NCI-H2171 (cell line): ENCODE measurements at regions not wholly inside any gene's neighbourhood (a gene's known extent, or its start where the extent isn't known, plus 50 kb on each side); places are given as distances from the start of the nearest gene placed in this dataset.
A peak's percentile ranks its signal among the peaks of the same experiment; 100 is the strongest.

Experiments
- DNase-seq: peaks from one replicate; lab custom pipeline; 2025; lab: John Stamatoyannopoulos, UW

DNA sequence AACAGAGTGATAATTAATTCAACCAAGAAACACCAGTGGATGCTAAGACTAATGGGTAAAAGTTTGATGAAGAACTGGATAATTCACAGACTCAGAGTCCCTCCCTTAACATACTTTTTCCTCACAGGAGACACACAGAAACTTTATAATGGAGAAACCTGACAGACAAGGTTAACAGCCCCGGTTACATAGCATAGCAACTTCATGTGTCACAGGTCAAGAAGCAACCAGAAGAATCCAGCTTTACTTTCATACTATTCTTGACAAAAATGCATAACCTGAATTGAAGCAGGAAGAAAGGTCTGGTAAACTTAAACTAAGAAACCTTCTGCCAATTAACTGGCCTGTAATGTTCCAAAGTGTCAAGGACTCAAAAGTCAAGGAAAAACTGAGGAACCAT lies 375.9 kb downstream of the RNF144B start:
- DNase-seq = no peak

GRCh38 chr6:18784794-18785193 lies 397.6 kb downstream of the RNF144B start:
- no peak for DNase-seq

- no peak for DNase-seq
Measured at GRCh38 chr6:18785810-18786490, 398.8 kb downstream of the RNF144B start.

GRCh38 chr6:18792866-18793265 lies 405.7 kb downstream of the RNF144B start:
- no peak for DNase-seq

DNA sequence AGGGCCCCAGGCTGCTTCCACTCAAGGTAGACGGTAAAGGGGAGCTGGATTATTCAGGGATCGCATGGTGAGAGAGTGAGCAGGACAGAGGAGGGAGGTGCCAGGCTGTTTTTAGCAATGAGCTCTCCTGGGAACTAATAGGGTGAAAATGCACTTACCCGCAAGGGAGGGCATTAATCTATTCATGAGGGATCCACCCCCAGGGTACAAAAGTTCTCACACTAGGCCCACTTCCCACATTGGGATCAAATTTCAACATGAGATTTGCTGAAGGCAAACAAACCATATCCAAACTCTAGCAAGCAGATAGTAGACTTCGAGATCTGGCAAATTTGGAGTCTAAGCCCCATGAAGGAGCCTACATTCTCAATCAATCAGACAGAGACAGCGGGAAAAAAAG lies 408.6 kb downstream of the RNF144B start:
- DNase-seq = no peak

DNA sequence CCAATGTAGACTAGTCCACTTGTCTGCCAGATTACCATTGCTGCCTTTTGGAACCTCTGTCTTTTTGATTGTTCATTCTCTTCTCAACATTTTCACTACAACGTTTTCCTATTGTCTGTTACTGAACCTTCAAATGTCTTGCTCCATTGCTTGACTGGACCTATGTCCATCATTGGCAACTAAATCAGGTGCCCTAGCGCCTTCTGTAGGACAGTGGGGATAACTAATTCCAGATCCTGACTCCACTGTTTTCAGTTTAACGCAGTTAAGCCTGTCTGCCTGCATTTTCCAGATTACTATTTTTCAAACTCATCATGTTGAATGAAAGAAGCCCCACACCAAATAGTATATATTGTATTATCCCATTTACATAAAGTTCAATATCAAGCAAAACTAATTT lies 433.6 kb downstream of the RNF144B start:
- DNase-seq = no peak

- no peak for DNase-seq
Measured at GRCh38 chr6:18823782-18824386, 436.7 kb downstream of the RNF144B start.

GRCh38 chr6:18829272-18829870 lies 442.2 kb downstream of the RNF144B start:
- DNase-seq = peak; percentile 53

GRCh38 chr6:18835976-18836375 lies 448.8 kb downstream of the RNF144B start:
- DNase-seq = no peak

DNA sequence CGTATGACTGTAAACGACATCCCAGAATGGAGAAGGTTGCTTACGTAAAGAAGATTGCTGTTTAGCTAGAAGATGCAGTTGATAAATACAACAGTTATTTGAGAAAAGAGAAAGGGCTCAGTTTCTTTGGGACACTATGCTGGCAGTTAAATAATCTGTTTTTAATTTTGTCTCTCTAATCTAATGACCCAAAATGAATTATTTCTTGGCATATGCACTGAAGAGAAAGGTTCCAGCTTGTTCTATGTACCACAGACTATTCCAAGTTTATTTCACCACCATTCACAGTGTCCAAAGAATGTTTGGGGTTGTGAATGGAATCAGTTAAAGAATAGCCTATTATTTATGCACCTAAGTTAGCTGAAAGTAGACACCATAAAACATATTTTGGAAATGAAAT lies 449.9 kb downstream of the RNF144B start:
- no peak for DNase-seq

GRCh38 chr6:18842534-18842933 lies 455.4 kb downstream of the RNF144B start:
- DNase-seq = peak; percentile 62

DNA sequence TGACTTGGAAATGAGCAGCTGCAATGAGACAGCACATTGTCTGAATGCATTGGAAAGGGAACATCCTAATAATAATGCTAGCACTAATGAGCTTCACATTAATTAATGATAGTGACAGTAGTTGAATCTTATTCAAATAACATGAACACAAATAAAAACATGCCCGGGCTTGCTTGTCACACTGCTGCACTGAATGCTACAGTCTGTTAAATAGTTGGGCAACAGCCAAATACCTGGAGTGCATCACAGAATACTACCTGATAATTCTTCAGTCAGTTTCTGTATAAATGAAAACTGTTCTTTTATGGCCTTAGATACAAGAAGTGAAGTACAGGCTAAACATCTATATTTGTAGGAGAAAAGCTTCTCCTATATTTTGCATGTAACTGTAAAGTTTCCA lies 458.7 kb downstream of the RNF144B start:
- peak; percentile 66 for DNase-seq

- no peak for DNase-seq
Measured at GRCh38 chr6:18846327-18846726, 459.2 kb downstream of the RNF144B start.

GRCh38 chr6:18861204-18861603 lies 474.1 kb downstream of the RNF144B start:
- DNase-seq = peak; percentile 86

- DNase-seq = no peak
Measured at GRCh38 chr6:18883268-18883667, 496.1 kb downstream of the RNF144B start.

DNA sequence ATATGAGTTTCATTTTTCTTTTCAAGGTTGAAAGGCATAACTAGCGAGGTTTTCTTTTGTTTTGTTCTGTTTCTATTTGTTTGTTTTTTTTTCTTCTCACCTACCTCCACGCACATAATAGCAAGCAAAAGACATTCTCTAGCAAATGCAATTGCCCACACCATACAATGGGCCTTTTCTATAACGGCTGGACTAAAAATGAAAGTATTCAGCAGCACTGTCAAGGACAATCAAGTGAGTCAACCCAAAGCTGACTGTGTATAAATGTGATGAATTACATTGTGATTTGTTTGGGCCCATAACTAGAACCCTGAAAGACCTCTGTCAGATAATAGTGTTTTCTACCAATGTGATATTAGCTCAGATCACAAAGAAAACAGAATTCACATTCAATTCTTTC lies 496.7 kb downstream of the RNF144B start:
- no peak for DNase-seq

DNA sequence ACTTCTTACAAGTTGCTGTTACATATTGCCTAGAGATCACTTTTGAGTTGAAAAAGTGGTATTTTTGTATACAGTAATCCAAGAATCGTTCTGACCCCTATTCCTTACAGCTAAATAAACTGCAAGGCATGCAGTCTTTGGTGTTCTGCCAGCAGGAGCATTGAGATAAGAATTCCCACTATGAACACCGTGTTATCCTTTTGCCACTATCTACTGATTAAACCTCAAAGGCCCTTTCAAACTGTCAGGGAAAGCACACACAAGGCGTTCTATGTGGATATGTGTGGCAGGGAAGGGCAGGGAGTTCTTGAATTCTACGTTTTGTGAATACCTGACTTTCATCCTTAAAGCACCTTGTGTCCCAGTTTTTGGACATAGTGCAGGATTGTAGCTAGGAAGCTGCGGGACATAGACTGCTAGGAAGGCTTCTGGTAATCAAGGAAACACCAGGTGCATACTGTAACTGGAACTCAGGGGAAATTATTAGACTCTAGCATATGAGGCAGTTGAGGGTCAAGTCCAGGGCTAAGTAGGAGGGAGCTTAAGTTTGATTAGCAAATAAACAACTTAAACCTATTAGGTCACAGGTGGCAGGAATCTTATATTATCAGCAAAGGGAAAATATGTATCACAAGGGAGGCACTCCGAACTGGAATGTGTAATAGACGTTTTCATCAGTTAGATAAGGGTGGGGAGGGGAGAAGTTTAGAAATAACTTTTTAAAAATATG lies 506.6 kb downstream of the RNF144B start:
- DNase-seq = no peak

DNA sequence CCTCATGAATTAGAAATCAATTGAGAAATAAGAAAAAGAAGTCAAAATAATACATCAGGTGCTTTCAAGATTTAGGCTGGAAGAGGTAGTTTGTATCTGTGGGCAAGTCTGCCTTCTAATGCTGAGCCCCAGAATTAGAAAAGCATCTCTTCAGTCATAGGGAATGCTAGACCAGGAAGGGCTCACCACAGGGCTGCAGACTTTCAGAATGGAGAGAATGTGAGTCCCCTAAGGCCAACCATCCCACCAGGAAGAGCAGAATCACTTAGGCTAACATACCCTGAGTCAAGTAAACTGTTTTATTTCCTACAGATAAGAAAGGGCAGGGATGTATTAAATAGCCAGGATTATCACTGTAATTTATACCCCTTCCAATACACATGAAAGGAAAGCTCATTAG lies 510.2 kb downstream of the RNF144B start:
- DNase-seq = no peak

- no peak for DNase-seq
Measured at GRCh38 chr6:18904681-18905080, 517.5 kb downstream of the RNF144B start.

DNA sequence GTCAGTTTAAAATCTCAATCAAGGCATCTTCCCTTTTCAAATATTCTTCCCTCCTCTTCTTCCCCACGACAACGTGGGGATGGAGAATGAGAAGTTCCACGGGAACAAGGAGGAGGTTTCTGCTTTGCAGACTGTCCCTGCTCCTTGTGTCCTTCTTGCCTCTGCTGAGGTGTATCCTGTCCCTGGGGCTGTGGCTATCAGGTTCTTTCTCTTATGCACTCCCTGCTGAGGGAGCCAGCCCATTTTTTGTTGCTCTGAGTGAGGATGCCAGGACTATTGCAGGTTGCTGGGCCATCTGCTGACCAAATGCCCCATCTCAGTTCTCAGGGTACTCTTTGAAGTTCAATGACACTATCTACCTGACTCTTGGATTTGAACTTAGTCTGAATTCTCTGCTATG lies 533.6 kb downstream of the RNF144B start:
- no peak for DNase-seq

DNA sequence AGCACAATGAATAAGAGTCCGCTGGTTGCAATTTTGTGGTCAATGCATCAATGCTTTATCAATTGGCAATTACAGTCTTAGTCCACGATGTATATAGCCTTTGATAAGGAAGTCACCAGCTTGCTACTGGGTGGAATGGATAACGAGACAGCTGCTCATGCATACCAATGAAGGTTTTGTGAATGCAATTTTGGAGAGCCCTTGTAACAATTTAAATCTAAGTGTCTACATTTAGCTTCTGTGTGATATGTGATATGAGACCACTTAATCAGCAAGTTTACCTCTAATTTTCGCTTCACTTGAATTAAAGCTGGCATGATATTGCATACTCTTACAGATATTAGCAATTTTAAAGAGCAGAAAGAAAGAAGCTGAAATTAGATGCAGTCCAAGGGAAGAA lies 543.9 kb downstream of the RNF144B start:
- peak; percentile 22 for DNase-seq

DNA sequence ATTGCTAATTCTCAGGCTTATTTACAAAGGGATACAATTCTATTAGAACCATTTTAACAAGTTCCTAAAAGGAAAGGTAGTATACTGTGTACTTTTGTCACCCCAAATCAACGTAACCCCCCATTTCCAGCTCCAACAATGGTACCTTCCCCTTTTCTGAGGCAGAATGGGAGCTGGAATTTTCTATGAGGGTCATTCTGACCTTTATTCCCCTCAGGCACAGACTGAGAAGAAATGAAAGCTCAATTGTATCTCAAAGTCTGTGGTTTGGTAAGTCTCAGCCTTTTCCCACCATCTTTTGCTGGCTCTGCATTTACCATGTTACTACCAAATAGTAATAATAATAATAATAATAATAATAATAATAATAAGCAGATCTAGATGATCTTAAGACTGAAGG lies 571.0 kb downstream of the RNF144B start:
- no peak for DNase-seq

DNA sequence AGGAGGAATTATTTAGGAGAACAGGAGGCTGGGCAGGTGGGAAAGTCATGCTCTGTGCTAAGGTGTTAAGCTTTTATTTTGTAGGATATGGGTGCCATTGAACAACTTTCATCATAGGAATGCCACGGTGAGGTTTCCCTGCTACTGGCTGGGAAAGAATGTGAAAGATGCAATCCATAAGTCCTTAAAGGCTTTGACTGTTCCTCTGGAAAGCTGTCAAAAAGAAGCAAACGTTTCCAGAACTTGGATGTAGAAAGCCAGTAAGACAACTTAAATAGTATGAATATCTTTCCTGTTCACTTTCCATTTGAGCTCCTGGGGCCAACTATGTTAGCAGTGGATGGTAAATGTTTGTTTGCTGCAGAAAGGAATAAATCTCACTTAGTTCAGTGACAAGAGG lies 574.4 kb downstream of the RNF144B start:
- no peak for DNase-seq
